Astrocyte (in vitro differentiated cells and primary cell): ENCODE measurements at regions not wholly inside any gene's neighbourhood (a gene's known extent, or its start where the extent isn't known, plus 50 kb on each side); places are given as distances from the start of the nearest gene placed in this dataset.

Experiments used
- EZH2 ChIP-seq: IDR thresholded peaks from 2 replicates; pipeline ENCODE4 v1.6.1; 2012; ENCODE audit warnings: mild to moderate bottlenecking, low read length, inconsistent platforms; ENCODE audit not compliant: insufficient read depth
- TF ChIP-seq, protein P1 (sequence below): IDR thresholded peaks from 2 replicates; pipeline ENCODE4 v1.5.1; 2011; ENCODE audit warnings: low read depth, mild to moderate bottlenecking, inconsistent platforms, low read length, moderate library complexity; ENCODE audit not compliant: insufficient read depth

DNA sequence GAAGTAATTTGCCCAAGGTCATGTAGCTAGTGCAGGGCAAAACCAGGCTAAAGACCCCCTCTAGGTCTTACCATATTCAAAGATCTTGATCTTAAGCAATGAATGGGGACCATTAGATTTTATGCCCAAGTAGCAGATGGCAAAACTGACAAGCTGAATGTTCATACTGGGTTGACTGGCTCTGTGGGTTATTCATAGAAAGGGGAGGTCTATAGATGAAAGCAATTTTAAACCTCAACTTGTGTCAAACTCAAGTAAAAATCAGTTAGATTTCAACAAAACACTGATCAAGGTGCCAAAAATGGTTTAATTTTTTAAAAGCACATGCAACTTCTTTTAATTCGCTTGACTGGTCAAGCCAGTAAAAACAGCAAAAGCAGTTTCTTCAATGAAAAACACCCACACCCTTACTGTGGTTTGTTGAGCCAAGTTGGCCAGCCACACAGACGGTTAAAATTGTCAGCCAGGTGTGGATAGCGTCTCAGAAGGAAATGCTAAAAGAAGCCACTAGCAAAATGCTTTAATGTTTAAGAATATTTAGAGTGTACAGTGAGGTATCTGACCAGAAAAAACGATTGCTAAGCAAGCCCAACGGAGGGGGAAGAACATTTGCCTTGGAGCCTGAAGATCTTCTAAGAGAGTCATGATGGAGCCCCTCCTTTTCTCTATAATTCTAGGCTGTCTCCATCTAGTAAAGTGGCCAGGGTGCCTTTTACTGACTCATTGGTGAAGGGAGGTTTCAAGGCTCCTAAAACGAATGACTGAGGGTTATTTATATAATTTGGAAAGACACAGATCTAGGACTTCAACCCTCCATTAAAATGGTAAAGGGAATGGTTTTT, 539.6 kb upstream of the CLINT1 start:
- TF ChIP-seq, protein P1, sequence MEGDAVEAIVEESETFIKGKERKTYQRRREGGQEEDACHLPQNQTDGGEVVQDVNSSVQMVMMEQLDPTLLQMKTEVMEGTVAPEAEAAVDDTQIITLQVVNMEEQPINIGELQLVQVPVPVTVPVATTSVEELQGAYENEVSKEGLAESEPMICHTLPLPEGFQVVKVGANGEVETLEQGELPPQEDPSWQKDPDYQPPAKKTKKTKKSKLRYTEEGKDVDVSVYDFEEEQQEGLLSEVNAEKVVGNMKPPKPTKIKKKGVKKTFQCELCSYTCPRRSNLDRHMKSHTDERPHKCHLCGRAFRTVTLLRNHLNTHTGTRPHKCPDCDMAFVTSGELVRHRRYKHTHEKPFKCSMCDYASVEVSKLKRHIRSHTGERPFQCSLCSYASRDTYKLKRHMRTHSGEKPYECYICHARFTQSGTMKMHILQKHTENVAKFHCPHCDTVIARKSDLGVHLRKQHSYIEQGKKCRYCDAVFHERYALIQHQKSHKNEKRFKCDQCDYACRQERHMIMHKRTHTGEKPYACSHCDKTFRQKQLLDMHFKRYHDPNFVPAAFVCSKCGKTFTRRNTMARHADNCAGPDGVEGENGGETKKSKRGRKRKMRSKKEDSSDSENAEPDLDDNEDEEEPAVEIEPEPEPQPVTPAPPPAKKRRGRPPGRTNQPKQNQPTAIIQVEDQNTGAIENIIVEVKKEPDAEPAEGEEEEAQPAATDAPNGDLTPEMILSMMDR: no peak
- no peak for TF ChIP-seq EZH2
